ENCODE measurements at regions not wholly inside any gene's neighbourhood (a gene's known extent, or its start where the extent isn't known, plus 50 kb on each side); places are given as distances from the start of the nearest gene placed in this dataset.
"Not testable (repeated sequence)": the region's sequence is repeated elsewhere in the genome, so short reads cannot be mapped to it uniquely, and the experiment has no call there.

GRCh38 chr1:221246628-221247415, 367.6 kb downstream of the HLX start:
- H3K4me3 ChIP-seq (ENCODE audit: low read length in 2 of 2), result no peak overlapping the region
- DNase-seq (ENCODE audit: low read depth in 6 of 9, low spot score in 9 of 9), result no peak
- H3K36me3 ChIP-seq (ENCODE audit: control insufficient read depth in 2 of 2, insufficient read depth in 2 of 2, low read length in 1 of 2), result no peaks in the 10 kb centered on the region
- no peak overlapping the region for H3K27ac ChIP-seq (ENCODE audit: low read depth in 1 of 2, low read length in 1 of 2)
- H3K9me3 ChIP-seq (ENCODE audit: control insufficient read depth in 2 of 2, insufficient read depth in 1 of 2, low read length in 1 of 2), result no peaks in the 10 kb centered on the region
- H3K4me1 ChIP-seq (ENCODE audit: control insufficient read depth in 2 of 2, insufficient read depth in 2 of 2, low read length in 2 of 2), result no peaks in the 10 kb centered on the region
- no peaks in the 10 kb centered on the region for H3K27me3 ChIP-seq (ENCODE audit: control insufficient read depth in 2 of 2, insufficient read depth in 1 of 2, low read length in 1 of 2)
- 98% methylated on average over 4 of the region's 4 CpGs for WGBS

- H3K4me1 ChIP-seq (ENCODE audit: control insufficient read depth in 2 of 2, insufficient read depth in 2 of 2, low read length in 2 of 2), result no peaks in the 10 kb centered on the region
- H3K27ac ChIP-seq (ENCODE audit: low read depth in 1 of 2, low read length in 1 of 2), result no peak overlapping the region
- 47% methylated on average over 2 of the region's 2 CpGs for WGBS
- no peak for DNase-seq (ENCODE audit: low read depth in 6 of 9, low spot score in 9 of 9)
- no peaks in the 10 kb centered on the region for H3K36me3 ChIP-seq (ENCODE audit: control insufficient read depth in 2 of 2, insufficient read depth in 2 of 2, low read length in 1 of 2)
- no peaks in the 10 kb centered on the region for H3K9me3 ChIP-seq (ENCODE audit: control insufficient read depth in 2 of 2, insufficient read depth in 1 of 2, low read length in 1 of 2)
- no peaks in the 10 kb centered on the region for H3K27me3 ChIP-seq (ENCODE audit: control insufficient read depth in 2 of 2, insufficient read depth in 1 of 2, low read length in 1 of 2)
- no peak overlapping the region for H3K4me3 ChIP-seq (ENCODE audit: low read length in 2 of 2)
Observed at GRCh38 chr1:221251580-221251979, 372.3 kb downstream of the HLX start.

- Histone ChIP-seq H3K9me3 (ENCODE audit: control insufficient read depth in 2 of 2, insufficient read depth in 1 of 2, low read length in 1 of 2) (no peaks in the 10 kb centered on the region), H3K36me3 (ENCODE audit: control insufficient read depth in 2 of 2, insufficient read depth in 2 of 2, low read length in 1 of 2) (no peaks in the 10 kb centered on the region), H3K4me1 (ENCODE audit: control insufficient read depth in 2 of 2, insufficient read depth in 2 of 2, low read length in 2 of 2) (no peaks in the 10 kb centered on the region), H3K27ac (ENCODE audit: low read depth in 1 of 2, low read length in 1 of 2) (no peak overlapping the region), H3K27me3 (ENCODE audit: control insufficient read depth in 2 of 2, insufficient read depth in 1 of 2, low read length in 1 of 2) (no peaks in the 10 kb centered on the region), H3K4me3 (ENCODE audit: low read length in 2 of 2) (no peak overlapping the region)
- no peak for DNase-seq (ENCODE audit: low read depth in 6 of 9, low spot score in 9 of 9)
Observed at GRCh38 chr1:221254813-221255212, 375.6 kb downstream of the HLX start.

- Histone ChIP-seq H3K27ac (ENCODE audit: low read depth in 1 of 2, low read length in 1 of 2) (no peak overlapping the region), H3K4me1 (ENCODE audit: control insufficient read depth in 2 of 2, insufficient read depth in 2 of 2, low read length in 2 of 2) (no peaks in the 10 kb centered on the region), H3K27me3 (ENCODE audit: control insufficient read depth in 2 of 2, insufficient read depth in 1 of 2, low read length in 1 of 2) (no peaks in the 10 kb centered on the region), H3K36me3 (ENCODE audit: control insufficient read depth in 2 of 2, insufficient read depth in 2 of 2, low read length in 1 of 2) (no peaks in the 10 kb centered on the region), H3K9me3 (ENCODE audit: control insufficient read depth in 2 of 2, insufficient read depth in 1 of 2, low read length in 1 of 2) (no peaks in the 10 kb centered on the region), H3K4me3 (ENCODE audit: low read length in 2 of 2) (no peak overlapping the region)
- WGBS, result 95% methylated on average over 3 of the region's 3 CpGs
- no peak for DNase-seq (ENCODE audit: low read depth in 6 of 9, low spot score in 9 of 9)
Observed at GRCh38 chr1:221256773-221257172, 377.5 kb downstream of the HLX start.

- not testable (repeated sequence) for H3K27me3 ChIP-seq (ENCODE audit: control insufficient read depth in 2 of 2, insufficient read depth in 1 of 2, low read length in 1 of 2); H3K27ac ChIP-seq (ENCODE audit: low read depth in 1 of 2, low read length in 1 of 2); H3K4me3 ChIP-seq (ENCODE audit: low read length in 2 of 2); H3K4me1 ChIP-seq (ENCODE audit: control insufficient read depth in 2 of 2, insufficient read depth in 2 of 2, low read length in 2 of 2); H3K9me3 ChIP-seq (ENCODE audit: control insufficient read depth in 2 of 2, insufficient read depth in 1 of 2, low read length in 1 of 2); DNase-seq (ENCODE audit: low read depth in 6 of 9, low spot score in 9 of 9); H3K36me3 ChIP-seq (ENCODE audit: control insufficient read depth in 2 of 2, insufficient read depth in 2 of 2, low read length in 1 of 2)
- 80% methylated on average over 1 of the region's 1 CpG for WGBS
Observed at GRCh38 chr1:221257548-221257947, 378.3 kb downstream of the HLX start.

GRCh38 chr1:221262677-221263076, 383.4 kb downstream of the HLX start:
- H3K4me1 ChIP-seq (ENCODE audit: control insufficient read depth in 2 of 2, insufficient read depth in 2 of 2, low read length in 2 of 2); H3K27me3 ChIP-seq (ENCODE audit: control insufficient read depth in 2 of 2, insufficient read depth in 1 of 2, low read length in 1 of 2); H3K36me3 ChIP-seq (ENCODE audit: control insufficient read depth in 2 of 2, insufficient read depth in 2 of 2, low read length in 1 of 2); H3K27ac ChIP-seq (ENCODE audit: low read depth in 1 of 2, low read length in 1 of 2); H3K4me3 ChIP-seq (ENCODE audit: low read length in 2 of 2); DNase-seq (ENCODE audit: low read depth in 6 of 9, low spot score in 9 of 9); H3K9me3 ChIP-seq (ENCODE audit: control insufficient read depth in 2 of 2, insufficient read depth in 1 of 2, low read length in 1 of 2): not testable (repeated sequence)
- 94% methylated on average over 7 of the region's 7 CpGs for WGBS

- 95% methylated on average over 9 of the region's 9 CpGs for WGBS
- no peak overlapping the region for H3K27ac ChIP-seq (ENCODE audit: low read depth in 1 of 2, low read length in 1 of 2)
- peak in 7 of 9 donors; percentile 8 to 65 (median 25) for DNase-seq (ENCODE audit: low read depth in 6 of 9, low spot score in 9 of 9)
- H3K4me1 ChIP-seq (ENCODE audit: control insufficient read depth in 2 of 2, insufficient read depth in 2 of 2, low read length in 2 of 2), result no peaks in the 10 kb centered on the region
- no peaks in the 10 kb centered on the region for H3K36me3 ChIP-seq (ENCODE audit: control insufficient read depth in 2 of 2, insufficient read depth in 2 of 2, low read length in 1 of 2)
- H3K4me3 ChIP-seq (ENCODE audit: low read length in 2 of 2), result no peak overlapping the region
- no peaks in the 10 kb centered on the region for H3K27me3 ChIP-seq (ENCODE audit: control insufficient read depth in 2 of 2, insufficient read depth in 1 of 2, low read length in 1 of 2)
- H3K9me3 ChIP-seq (ENCODE audit: control insufficient read depth in 2 of 2, insufficient read depth in 1 of 2, low read length in 1 of 2), result peaks cover 0 to 4% of the 10 kb centered on the region in 2 donors
Observed at GRCh38 chr1:221263831-221264767, 384.9 kb downstream of the HLX start.

- Histone ChIP-seq H3K4me1 (ENCODE audit: control insufficient read depth in 2 of 2, insufficient read depth in 2 of 2, low read length in 2 of 2) (no peaks in the 10 kb centered on the region), H3K36me3 (ENCODE audit: control insufficient read depth in 2 of 2, insufficient read depth in 2 of 2, low read length in 1 of 2) (no peaks in the 10 kb centered on the region), H3K27ac (ENCODE audit: low read depth in 1 of 2, low read length in 1 of 2) (no peak overlapping the region), H3K9me3 (ENCODE audit: control insufficient read depth in 2 of 2, insufficient read depth in 1 of 2, low read length in 1 of 2) (peaks cover 0 to 4% of the 10 kb centered on the region in 2 donors), H3K27me3 (ENCODE audit: control insufficient read depth in 2 of 2, insufficient read depth in 1 of 2, low read length in 1 of 2) (no peaks in the 10 kb centered on the region), H3K4me3 (ENCODE audit: low read length in 2 of 2) (no peak overlapping the region)
- DNase-seq (ENCODE audit: low read depth in 6 of 9, low spot score in 9 of 9), result no peak
- 92% methylated on average over 5 of the region's 5 CpGs for WGBS
Observed at GRCh38 chr1:221264848-221265247, 385.6 kb downstream of the HLX start.

- no peak for DNase-seq (ENCODE audit: low read depth in 6 of 9, low spot score in 9 of 9)
- Histone ChIP-seq H3K27ac (ENCODE audit: low read depth in 1 of 2, low read length in 1 of 2) (no peak overlapping the region), H3K27me3 (ENCODE audit: control insufficient read depth in 2 of 2, insufficient read depth in 1 of 2, low read length in 1 of 2) (no peaks in the 10 kb centered on the region), H3K4me3 (ENCODE audit: low read length in 2 of 2) (no peak overlapping the region), H3K4me1 (ENCODE audit: control insufficient read depth in 2 of 2, insufficient read depth in 2 of 2, low read length in 2 of 2) (no peaks in the 10 kb centered on the region), H3K9me3 (ENCODE audit: control insufficient read depth in 2 of 2, insufficient read depth in 1 of 2, low read length in 1 of 2) (no peaks in the 10 kb centered on the region), H3K36me3 (ENCODE audit: control insufficient read depth in 2 of 2, insufficient read depth in 2 of 2, low read length in 1 of 2) (no peaks in the 10 kb centered on the region)
- WGBS, result 97% methylated on average over 1 of the region's 1 CpG
Observed at GRCh38 chr1:221268295-221268694, 389.1 kb downstream of the HLX start.
